HG03575 (cell line): ENCODE measurements at regions not wholly inside any gene's neighbourhood (a gene's known extent, or its start where the extent isn't known, plus 50 kb on each side); places are given as distances from the start of the nearest gene placed in this dataset.

ENCODE experiments used
- ATAC-seq: cut with Tn5 transposase; IDR thresholded peaks from one replicate; pipeline ENCODE4 v1.9.1; 2021; ENCODE audit not compliant: unreplicated experiment, insufficient number of reproducible peaks, low FRiP score; ENCODE audit errors: extremely low read depth

DNA sequence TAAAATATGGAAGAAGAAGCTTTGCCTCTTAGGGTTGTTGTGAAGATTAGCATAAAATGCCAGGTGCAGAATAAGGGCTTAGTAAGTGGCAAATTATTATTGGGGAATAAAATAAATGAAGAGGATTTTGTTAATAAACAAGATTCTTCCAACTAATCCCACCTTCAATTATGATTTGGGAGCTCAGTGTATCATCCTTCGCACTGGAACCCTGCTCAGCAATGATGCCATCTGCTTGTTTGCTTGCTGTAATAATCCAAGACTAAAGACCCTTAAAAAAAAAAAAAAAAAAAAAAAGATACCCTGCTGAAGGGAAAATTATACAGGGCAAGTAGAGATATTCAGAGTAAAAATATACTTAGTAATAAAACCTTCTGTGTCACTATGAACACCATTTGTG, 62.0 kb upstream of the RREB1 start:
- ATAC-seq = no peak

DNA sequence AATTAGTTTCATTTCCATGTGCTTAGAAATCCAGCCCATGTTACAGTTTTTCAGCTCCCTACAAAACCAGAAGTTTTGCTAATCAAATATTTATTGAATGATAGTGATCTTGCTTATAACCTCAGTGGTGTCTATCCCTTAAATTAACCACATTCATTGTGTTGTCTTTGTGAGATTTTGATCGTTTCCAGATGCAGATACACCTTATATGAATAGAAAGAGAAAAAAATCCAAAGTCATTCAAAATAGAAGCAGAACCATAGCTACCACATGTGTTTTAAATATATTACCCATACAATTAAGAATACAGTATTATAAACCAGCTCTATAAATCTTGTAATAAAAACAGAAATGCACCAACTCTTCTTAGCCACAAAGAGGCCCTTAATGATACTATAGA, 60.6 kb upstream of the RREB1 start:
- no peak for ATAC-seq

DNA sequence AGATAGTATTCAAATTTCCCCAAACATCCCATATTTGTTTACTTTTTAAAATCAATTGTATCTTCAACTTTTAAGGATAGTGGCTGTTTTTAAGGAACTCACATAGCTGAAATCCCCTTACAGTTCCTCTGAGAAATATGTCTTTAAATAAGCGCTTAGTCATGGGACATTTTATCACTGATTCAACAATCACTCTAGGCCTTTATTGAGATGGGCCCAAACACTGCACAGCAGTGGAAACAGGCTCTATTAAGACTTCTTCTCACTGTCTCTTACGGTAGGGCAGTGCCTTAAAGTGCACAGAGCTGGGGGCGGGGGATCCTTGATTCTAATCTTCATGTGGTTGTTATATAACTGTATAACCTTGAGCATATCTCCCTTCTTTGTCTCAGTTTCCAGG, 59.8 kb upstream of the RREB1 start:
- ATAC-seq = no peak

DNA sequence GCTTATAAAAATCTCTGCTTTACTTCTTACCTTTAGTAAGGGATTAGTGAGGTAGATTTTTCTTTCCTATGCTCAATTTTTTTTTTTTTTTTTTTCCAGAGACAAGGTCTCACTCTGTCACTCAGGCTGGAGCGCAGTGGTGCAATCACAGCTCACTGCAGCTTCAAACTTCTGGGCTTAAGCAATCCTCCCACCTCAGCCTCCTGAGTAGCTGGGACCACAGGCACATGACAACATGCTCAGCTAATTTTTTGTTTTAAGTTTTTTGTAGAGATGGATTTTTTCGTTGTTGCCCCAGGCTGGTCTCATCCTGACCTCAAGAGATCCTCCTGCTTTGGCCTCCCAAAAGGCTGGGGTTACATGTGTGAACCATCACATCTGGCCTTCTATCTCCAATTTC, 58.9 kb upstream of the RREB1 start:
- no peak for ATAC-seq

DNA sequence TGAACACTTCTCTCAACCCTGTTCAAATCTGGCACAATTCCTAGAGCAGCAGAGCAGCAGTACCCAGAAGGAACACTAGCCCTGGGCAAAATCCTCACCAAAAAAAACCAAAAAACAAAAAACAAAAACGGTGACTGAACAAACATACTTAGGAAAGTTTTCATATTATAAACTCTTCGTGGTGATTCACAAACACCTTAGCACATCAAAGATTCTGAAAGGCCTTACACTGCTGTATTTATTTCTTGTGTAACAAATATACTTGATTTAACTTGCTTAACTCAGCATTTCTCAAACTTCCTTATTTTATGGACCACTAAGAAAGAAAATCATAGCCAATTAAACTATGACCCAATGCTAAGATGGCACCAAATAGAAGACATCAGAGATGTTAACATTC, 57.8 kb upstream of the RREB1 start:
- ATAC-seq = no peak

DNA sequence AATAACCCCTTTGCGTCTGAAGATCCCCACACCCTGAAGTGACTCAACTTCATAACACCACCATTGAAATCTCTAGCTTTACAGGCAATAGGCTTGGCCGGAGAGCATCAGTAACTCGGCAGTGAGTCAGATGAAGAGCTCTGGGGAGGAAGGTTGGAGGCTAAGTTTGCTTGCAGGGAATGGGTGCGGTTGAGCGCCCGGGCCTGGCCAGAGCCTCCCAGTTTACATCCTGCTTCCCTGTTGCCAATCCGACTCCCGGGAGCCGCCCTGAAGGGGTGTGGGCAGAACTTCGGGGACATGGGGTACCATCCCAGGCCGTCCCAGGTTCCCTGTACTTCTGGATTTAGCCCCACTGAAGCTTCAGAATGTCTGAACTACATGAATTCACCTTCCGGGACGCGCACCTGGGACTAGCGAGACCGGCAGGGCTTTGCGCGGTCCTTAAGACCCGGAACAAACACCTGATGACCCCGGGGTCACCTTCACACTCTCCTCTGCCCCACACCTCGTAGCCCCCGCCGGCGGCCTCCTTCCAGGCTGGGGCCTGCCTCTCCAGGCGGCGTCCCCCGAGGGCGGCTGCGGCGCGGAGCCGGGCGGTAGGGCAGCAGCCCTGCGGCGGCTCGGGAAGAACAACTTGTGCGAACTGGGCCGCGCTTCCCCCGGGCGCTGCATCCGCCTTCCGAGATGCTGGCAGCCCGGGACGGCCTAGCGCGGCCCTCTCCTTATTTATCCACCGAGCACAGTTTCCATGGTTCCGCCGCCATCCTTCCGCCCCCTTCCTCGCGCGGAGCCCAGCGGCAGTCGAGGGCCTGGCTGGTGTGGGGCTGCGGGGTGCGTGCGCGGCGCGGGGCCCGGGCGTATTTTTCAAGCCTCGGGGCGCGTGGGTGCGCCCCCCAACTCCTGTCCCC, 56.6 kb upstream of the RREB1 start:
- no peak for ATAC-seq

DNA sequence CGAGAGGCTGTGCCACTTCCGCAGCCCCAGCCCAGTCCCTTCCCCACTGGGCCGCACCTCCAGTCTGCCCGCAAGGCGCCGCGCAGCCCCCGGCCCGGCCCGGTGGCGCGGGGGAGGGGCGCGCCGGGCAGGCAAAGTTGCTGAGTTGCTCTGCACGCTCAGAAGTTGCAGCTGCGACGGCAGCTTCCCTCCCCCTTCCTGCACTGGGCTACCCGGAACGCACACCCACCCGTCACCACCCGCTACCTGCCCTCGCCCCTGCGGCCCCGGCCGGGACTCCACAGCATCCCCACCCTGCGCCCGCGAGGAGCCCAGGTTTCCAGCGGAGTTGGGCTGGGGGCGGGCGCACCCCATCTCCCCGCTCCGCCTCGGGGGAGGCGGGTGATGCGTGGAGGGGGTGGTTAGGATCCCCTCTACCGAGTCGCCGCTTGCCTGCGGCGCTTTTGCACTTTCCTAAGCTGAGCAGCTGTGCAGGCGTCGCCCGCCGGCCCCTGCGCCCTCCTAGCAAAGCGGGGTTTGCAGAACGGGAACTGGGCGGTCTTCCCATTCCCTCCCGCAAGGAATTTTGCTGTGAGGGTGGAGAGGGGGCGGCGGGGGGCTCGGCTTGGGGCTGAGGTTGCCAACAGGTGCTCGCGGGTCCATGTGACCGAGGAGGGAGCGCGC, 55.9 kb upstream of the RREB1 start:
- no peak for ATAC-seq

DNA sequence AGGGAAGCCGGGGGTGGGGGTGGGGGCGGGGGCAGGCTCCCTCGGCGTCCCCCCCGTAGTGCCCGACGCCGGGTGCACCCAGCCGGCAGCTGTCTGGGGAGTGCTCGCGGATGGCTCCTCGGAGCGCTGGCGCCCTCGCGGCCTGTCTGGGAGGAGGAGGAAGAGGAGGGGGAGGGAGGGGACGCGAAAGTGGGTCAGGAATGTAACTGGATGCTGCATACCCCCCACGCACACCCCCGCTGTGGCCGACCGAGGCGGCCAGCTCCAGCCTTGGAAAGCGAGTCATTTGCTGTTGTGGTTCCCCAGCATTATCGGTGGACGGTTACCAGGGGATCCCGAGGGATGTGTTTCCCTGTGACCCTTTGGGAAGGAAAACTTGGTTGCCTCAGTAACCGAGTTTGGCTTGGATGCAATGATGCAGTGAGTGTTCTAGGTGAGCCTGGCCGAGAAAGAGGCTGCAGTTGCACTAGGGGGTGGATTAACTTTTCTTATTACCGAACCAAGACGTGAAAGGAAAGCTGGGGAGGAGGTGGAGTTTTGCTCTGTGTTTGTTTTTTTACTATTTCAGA, 55.2 kb upstream of the RREB1 start:
- no peak for ATAC-seq

DNA sequence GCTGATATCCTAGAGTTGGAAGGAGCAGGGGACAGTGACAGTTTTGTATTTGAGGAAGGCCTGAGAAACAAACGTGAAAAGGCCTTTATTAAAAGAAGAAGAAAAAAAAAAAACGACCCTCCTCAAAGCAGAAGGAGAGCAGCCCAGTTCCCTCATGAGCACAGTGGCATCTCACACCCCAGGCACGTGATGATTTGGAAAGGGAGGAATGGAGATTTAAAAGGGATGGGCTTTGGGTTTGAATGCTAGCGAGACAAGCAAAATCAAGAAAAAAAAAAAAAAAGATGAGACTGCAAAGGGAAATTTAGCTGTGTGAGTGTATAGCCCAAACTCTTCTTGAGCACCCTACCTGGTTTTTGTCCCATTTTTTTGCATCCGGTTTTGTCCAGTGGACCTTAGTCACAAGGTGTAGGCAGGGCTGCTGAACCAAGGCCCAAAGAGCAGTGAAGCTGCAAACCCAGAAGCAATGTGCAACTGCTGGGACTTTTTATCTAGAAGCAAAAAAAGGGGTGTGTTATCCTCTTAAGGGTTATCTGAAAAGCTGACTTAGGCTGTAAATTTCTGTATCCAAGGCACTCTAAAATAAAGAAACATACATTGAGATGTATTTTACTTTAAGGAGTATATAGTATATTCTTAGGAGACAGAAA, 54.5 kb upstream of the RREB1 start:
- no peak for ATAC-seq
